NCI-H69 (cell line): ENCODE measurements at regions not wholly inside any gene's neighbourhood (a gene's known extent, or its start where the extent isn't known, plus 50 kb on each side); places are given as distances from the start of the nearest gene placed in this dataset.

Experiments
- DNase-seq: peaks from one replicate; lab custom pipeline; 2025; lab: John Stamatoyannopoulos, UW

- DNase-seq = no peak
Observed at GRCh38 chr9:85151741-85152140, 482.2 kb downstream of the NTRK2 start.

GRCh38 chr9:85151162-85151561, 481.6 kb downstream of the NTRK2 start:
- DNase-seq = no peak

GRCh38 chr9:85147046-85147640, 477.6 kb downstream of the NTRK2 start:
- no peak for DNase-seq

GRCh38 chr9:85142968-85143367, 473.4 kb downstream of the NTRK2 start:
- DNase-seq = peak; percentile 47

- no peak for DNase-seq
Observed at GRCh38 chr9:85142496-85142911, 473.0 kb downstream of the NTRK2 start.

- no peak for DNase-seq
Observed at GRCh38 chr9:85137696-85138095, 468.2 kb downstream of the NTRK2 start.

- no peak for DNase-seq
Observed at GRCh38 chr9:85136987-85137386, 467.5 kb downstream of the NTRK2 start.

GRCh38 chr9:85136507-85136906, 467.0 kb downstream of the NTRK2 start:
- no peak for DNase-seq

- no peak for DNase-seq
Observed at GRCh38 chr9:85130764-85131163, 461.2 kb downstream of the NTRK2 start.

- no peak for DNase-seq
Observed at GRCh38 chr9:85130260-85130659, 460.7 kb downstream of the NTRK2 start.

- DNase-seq = no peak
Observed at GRCh38 chr9:85129514-85129913, 460.0 kb downstream of the NTRK2 start.

- no peak for DNase-seq
Observed at GRCh38 chr9:85118990-85119755, 449.6 kb downstream of the NTRK2 start.

- DNase-seq = no peak
Observed at GRCh38 chr9:85117831-85118230, 448.3 kb downstream of the NTRK2 start.

GRCh38 chr9:85115473-85115872, 445.9 kb downstream of the NTRK2 start:
- DNase-seq = no peak

GRCh38 chr9:85114799-85115198, 445.3 kb downstream of the NTRK2 start:
- no peak for DNase-seq

- no peak for DNase-seq
Observed at GRCh38 chr9:85112933-85113418, 443.4 kb downstream of the NTRK2 start.

GRCh38 chr9:85112391-85112790, 442.9 kb downstream of the NTRK2 start:
- DNase-seq = no peak

GRCh38 chr9:85108746-85109145, 439.2 kb downstream of the NTRK2 start:
- no peak for DNase-seq

- no peak for DNase-seq
Observed at GRCh38 chr9:85108229-85108628, 438.7 kb downstream of the NTRK2 start.

- DNase-seq = no peak
Observed at GRCh38 chr9:85089188-85089969, 419.9 kb downstream of the NTRK2 start.

- DNase-seq = no peak
Observed at GRCh38 chr9:85081963-85082362, 412.4 kb downstream of the NTRK2 start.

- no peak for DNase-seq
Observed at GRCh38 chr9:85079349-85079748, 409.8 kb downstream of the NTRK2 start.

GRCh38 chr9:85077944-85078343, 408.4 kb downstream of the NTRK2 start:
- peak; percentile 44 for DNase-seq
